ENCODE measurements at regions not wholly inside any gene's neighbourhood (a gene's known extent, or its start where the extent isn't known, plus 50 kb on each side); places are given as distances from the start of the nearest gene placed in this dataset.

- TF ChIP-seq CTCF (conservative IDR thresholded peaks at IDR 0.05 in 1 of 2, IDR thresholded peaks at IDR 0.05 in 1 of 2; ENCODE audit: extremely low read depth in 1 of 2, insufficient read depth in 1 of 2, low read depth in 1 of 2, low read length in 2 of 2) = no peak
- TF ChIP-seq EZH2 (IDR thresholded peaks at IDR 0.05; ENCODE audit: borderline replicate concordance, low read length) = no peak
These were observed 156.1 kb downstream of the DIPK2A start for GRCh38 chr3:144127700-144128099.
